ENCODE measurements at regions not wholly inside any gene's neighbourhood (a gene's known extent, or its start where the extent isn't known, plus 50 kb on each side); places are given as distances from the start of the nearest gene placed in this dataset.

DNA sequence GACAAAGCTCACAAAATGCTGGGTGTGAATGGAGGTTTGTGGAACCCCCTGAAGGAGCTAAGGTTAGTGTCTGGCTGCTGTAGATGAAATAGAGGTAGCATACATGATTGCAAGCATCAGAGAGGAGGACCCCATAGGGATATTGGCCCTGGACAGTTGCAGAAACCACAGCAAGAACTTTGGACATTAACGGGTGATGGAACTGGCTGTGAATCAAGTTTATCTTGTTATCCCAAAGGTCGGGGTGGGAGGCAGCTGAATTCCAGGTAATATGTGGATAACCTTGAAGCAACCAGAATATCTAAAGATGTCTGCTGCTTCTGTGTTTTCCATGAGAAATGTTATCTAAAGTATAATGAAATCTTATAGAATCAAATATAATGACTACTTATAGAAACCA is 447.7 kb downstream of the ZSWIM6 start:
- no peak overlapping the region for H3K27ac ChIP-seq (ENCODE audit: low read length)
- H3K36me3 ChIP-seq (ENCODE audit: insufficient read depth, low read depth, low read length) = no peaks in the 10 kb centered on the region
- H3K4me1 ChIP-seq (ENCODE audit: insufficient read depth, low read length) = no peaks in the 10 kb centered on the region
- no peak overlapping the region for H3K9ac ChIP-seq (ENCODE audit: low read depth, low read length)
- H3K4me3 ChIP-seq (ENCODE audit: low read length) = no peak overlapping the region
- no peaks in the 10 kb centered on the region for H3K9me3 ChIP-seq (ENCODE audit: insufficient read depth, low read depth, low read length)
- H3K27me3 ChIP-seq (ENCODE audit: insufficient read depth, low read length) = no peaks in the 10 kb centered on the region

DNA sequence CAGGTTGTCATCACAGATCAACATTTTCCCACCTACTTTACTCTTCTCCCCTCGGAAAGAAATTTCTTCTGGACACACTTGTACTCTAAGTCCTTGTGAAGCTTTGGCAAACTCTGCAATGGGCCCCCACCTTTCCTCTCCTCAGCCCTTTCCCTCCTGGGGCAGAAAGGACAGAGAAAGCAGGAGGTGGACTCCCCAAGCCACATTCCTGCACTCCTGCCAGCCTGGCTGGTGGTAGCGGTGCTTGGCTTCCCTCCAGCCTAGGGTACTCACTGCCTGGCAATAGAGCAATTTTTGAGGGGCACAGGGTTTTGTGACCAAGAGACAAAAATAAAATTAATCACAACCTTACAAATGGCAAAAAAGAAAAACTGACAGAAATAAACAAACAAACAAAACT is 451.4 kb downstream of the ZSWIM6 start:
- Histone ChIP-seq H3K9ac (ENCODE audit: low read depth, low read length) (no peak overlapping the region), H3K4me3 (ENCODE audit: low read length) (no peak overlapping the region), H3K9me3 (ENCODE audit: insufficient read depth, low read depth, low read length) (no peaks in the 10 kb centered on the region), H3K36me3 (ENCODE audit: insufficient read depth, low read depth, low read length) (no peaks in the 10 kb centered on the region), H3K27ac (ENCODE audit: low read length) (no peak overlapping the region), H3K27me3 (ENCODE audit: insufficient read depth, low read length) (no peaks in the 10 kb centered on the region), H3K4me1 (ENCODE audit: insufficient read depth, low read length) (no peaks in the 10 kb centered on the region)

DNA sequence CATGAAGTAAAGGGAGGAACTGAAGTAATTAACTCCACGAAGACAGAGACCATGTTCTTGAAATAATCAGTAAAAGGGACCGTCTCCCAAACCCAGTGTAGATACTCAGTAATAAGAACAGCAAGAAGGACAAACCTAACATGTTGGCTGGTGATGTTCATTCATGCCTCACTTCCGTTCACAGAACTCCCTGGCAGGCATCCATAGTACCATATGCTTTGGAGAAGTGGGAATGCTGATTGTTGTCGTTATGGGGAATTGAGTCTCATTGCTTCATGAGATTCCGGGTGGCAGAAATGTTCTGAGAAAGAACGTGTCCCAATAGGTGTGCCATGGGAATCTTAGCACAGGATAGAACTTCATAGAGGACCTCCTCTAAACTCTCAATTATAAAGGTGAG is 452.3 kb downstream of the ZSWIM6 start:
- no peaks in the 10 kb centered on the region for H3K27me3 ChIP-seq (ENCODE audit: insufficient read depth, low read length)
- no peaks in the 10 kb centered on the region for H3K9me3 ChIP-seq (ENCODE audit: insufficient read depth, low read depth, low read length)
- no peak overlapping the region for H3K27ac ChIP-seq (ENCODE audit: low read length)
- no peaks in the 10 kb centered on the region for H3K4me1 ChIP-seq (ENCODE audit: insufficient read depth, low read length)
- no peak overlapping the region for H3K9ac ChIP-seq (ENCODE audit: low read depth, low read length)
- H3K36me3 ChIP-seq (ENCODE audit: insufficient read depth, low read depth, low read length) = no peaks in the 10 kb centered on the region
- H3K4me3 ChIP-seq (ENCODE audit: low read length) = no peak overlapping the region

DNA sequence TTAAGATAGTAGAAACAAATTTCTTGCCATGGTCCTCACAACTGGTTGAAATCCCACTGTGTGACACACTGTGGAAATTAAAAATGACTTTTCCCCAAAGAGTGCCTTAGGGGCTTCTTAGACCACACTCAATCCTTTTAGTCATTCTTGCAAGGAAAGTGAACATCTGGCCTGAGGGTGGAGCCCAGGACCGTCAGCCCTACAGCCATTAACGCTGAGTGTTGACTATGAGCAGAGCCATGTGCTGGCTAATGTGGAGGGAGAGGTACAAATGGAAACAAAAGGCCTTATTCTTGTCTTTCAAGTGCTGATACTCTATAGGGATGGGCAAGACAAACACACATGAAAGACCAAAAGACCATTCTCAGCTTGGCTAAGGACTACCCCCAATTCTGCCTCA is 456.5 kb downstream of the ZSWIM6 start:
- H3K36me3 ChIP-seq (ENCODE audit: insufficient read depth, low read depth, low read length) = no peaks in the 10 kb centered on the region
- no peak overlapping the region for H3K4me3 ChIP-seq (ENCODE audit: low read length)
- no peak overlapping the region for H3K9ac ChIP-seq (ENCODE audit: low read depth, low read length)
- H3K27me3 ChIP-seq (ENCODE audit: insufficient read depth, low read length) = no peaks in the 10 kb centered on the region
- H3K27ac ChIP-seq (ENCODE audit: low read length) = no peak overlapping the region
- H3K9me3 ChIP-seq (ENCODE audit: insufficient read depth, low read depth, low read length) = no peaks in the 10 kb centered on the region
- H3K4me1 ChIP-seq (ENCODE audit: insufficient read depth, low read length) = no peaks in the 10 kb centered on the region

DNA sequence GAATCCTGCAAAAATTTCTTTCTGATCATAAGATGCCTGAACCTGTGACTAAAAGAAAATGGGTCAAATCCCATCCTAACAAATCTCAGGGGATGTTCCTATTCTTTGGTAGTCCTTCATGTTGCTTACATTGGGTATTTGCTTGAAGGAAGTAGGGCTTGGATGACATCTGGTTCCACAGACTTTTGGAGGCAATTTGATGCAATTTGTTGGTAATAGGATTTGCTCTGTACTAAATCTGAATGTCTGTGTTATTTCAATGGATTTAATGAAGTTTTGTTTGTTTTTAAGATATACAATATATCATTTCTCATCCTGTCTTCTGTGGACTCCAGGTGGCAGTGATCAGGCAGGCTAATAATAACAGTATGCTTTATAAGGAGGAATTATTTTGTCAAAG is 457.9 kb downstream of the ZSWIM6 start:
- Histone ChIP-seq H3K27ac (ENCODE audit: low read length) (no peak overlapping the region), H3K9me3 (ENCODE audit: insufficient read depth, low read depth, low read length) (no peaks in the 10 kb centered on the region), H3K9ac (ENCODE audit: low read depth, low read length) (no peak overlapping the region), H3K4me3 (ENCODE audit: low read length) (no peak overlapping the region), H3K27me3 (ENCODE audit: insufficient read depth, low read length) (no peaks in the 10 kb centered on the region), H3K36me3 (ENCODE audit: insufficient read depth, low read depth, low read length) (no peaks in the 10 kb centered on the region), H3K4me1 (ENCODE audit: insufficient read depth, low read length) (no peaks in the 10 kb centered on the region)

DNA sequence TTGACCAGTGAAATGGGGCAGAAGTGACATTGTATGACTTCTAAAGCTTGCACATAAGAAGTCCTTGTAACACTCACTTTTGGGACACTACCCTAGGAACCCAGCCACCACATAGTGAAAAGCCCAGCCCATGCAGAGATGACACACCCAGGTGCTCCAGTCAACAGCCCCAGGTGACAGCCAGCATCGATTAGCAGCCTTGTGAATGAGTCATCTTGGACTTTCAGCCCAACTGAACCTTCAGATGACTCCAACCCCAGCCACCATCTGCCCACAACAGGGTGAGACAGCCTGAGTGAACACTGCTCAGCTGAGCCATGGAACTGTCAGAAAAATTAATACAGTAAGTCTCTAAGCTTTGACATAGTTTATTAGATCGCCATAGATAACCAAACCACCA is 458.6 kb downstream of the ZSWIM6 start:
- Histone ChIP-seq H3K4me3 (ENCODE audit: low read length) (no peak overlapping the region), H3K36me3 (ENCODE audit: insufficient read depth, low read depth, low read length) (no peaks in the 10 kb centered on the region), H3K4me1 (ENCODE audit: insufficient read depth, low read length) (no peaks in the 10 kb centered on the region), H3K9ac (ENCODE audit: low read depth, low read length) (no peak overlapping the region), H3K27me3 (ENCODE audit: insufficient read depth, low read length) (no peaks in the 10 kb centered on the region), H3K27ac (ENCODE audit: low read length) (no peak overlapping the region), H3K9me3 (ENCODE audit: insufficient read depth, low read depth, low read length) (no peaks in the 10 kb centered on the region)

DNA sequence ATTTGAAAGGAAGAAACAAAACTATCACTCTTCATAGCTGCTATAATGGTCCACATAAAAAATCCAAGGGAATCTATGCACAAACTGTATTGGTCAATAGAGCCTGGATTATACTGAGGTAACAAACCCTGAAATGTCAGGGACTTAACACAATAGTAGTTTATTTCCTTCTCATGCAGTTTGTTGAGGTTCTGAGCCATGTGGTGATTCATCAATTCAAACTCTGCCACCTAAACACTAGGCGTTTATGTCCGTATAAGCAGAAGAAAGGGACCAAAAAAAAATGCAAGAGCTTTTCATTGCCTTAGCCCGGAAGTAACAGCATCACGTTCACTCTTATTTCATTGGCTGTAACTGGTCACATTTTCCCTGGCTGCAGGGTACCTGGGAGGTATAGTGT is 464.7 kb downstream of the ZSWIM6 start:
- Histone ChIP-seq H3K36me3 (ENCODE audit: insufficient read depth, low read depth, low read length) (no peaks in the 10 kb centered on the region), H3K9me3 (ENCODE audit: insufficient read depth, low read depth, low read length) (no peaks in the 10 kb centered on the region), H3K27ac (ENCODE audit: low read length) (no peak overlapping the region), H3K4me1 (ENCODE audit: insufficient read depth, low read length) (no peaks in the 10 kb centered on the region), H3K9ac (ENCODE audit: low read depth, low read length) (no peak overlapping the region), H3K27me3 (ENCODE audit: insufficient read depth, low read length) (no peaks in the 10 kb centered on the region), H3K4me3 (ENCODE audit: low read length) (no peak overlapping the region)

DNA sequence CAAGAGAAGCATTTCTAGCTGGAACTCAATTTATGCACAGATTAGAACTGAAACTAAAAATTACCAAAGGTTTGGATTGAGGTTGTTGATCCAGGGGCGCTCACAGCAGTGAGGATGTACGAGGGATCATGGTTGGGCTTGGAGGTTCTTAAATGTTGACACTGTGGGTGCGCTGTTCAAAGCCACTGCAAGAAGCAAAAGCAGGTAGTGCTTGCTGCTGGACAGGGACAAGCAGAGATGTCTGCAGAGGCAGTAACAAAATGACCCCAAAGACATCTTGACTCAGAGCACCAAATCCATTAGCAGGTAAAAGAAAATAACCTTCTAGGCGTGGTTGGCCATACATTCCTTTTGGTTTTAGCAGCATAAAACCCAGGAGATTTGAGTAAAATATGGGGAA is 468.4 kb downstream of the ZSWIM6 start:
- Histone ChIP-seq H3K9me3 (ENCODE audit: insufficient read depth, low read depth, low read length) (no peaks in the 10 kb centered on the region), H3K27ac (ENCODE audit: low read length) (no peak overlapping the region), H3K9ac (ENCODE audit: low read depth, low read length) (no peak overlapping the region), H3K36me3 (ENCODE audit: insufficient read depth, low read depth, low read length) (no peaks in the 10 kb centered on the region), H3K4me3 (ENCODE audit: low read length) (no peak overlapping the region), H3K27me3 (ENCODE audit: insufficient read depth, low read length) (no peaks in the 10 kb centered on the region), H3K4me1 (ENCODE audit: insufficient read depth, low read length) (no peaks in the 10 kb centered on the region)

DNA sequence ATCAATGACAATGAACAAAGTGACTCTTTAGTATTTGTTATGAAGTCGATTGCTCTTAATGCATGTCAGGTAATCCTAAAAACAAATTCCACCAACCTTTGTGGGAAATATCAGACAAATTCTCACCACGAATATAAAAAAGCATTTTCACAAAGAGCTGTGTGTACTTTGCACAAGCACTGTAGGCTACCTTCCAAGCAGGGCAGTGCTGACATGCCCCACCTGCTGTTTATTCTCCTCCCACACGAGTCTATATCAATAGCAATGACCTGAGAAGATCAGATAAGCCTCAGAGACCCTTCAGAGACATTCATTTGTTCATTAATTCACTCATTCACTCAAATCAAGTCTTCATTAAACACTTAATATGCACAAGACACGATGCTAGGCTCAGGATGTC is 469.1 kb downstream of the ZSWIM6 start:
- H3K27ac ChIP-seq (ENCODE audit: low read length) = no peak overlapping the region
- H3K27me3 ChIP-seq (ENCODE audit: insufficient read depth, low read length) = no peaks in the 10 kb centered on the region
- H3K4me1 ChIP-seq (ENCODE audit: insufficient read depth, low read length) = no peaks in the 10 kb centered on the region
- no peak overlapping the region for H3K4me3 ChIP-seq (ENCODE audit: low read length)
- no peaks in the 10 kb centered on the region for H3K36me3 ChIP-seq (ENCODE audit: insufficient read depth, low read depth, low read length)
- H3K9ac ChIP-seq (ENCODE audit: low read depth, low read length) = no peak overlapping the region
- no peaks in the 10 kb centered on the region for H3K9me3 ChIP-seq (ENCODE audit: insufficient read depth, low read depth, low read length)

DNA sequence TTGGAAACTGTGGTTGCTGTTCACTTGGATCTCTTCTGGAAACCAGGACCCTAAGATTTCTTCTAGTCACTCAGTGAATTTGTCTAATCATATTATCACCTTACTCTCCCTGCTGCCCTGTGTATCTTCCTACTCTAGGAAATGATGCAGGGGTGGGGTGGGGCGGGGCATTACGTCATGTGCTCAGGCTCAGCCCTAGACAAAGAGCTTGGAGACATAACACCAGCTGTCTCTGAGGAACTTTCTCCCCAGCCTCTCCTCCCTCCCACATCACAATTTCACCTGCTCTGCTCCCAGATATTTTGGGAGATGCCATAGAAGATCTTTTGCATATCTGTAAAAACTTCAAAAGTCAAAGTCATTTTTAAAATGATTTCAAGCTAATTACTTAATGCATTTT is 470.4 kb downstream of the ZSWIM6 start:
- H3K4me3 ChIP-seq (ENCODE audit: low read length) = no peak overlapping the region
- no peaks in the 10 kb centered on the region for H3K36me3 ChIP-seq (ENCODE audit: insufficient read depth, low read depth, low read length)
- no peak overlapping the region for H3K9ac ChIP-seq (ENCODE audit: low read depth, low read length)
- no peaks in the 10 kb centered on the region for H3K9me3 ChIP-seq (ENCODE audit: insufficient read depth, low read depth, low read length)
- no peaks in the 10 kb centered on the region for H3K4me1 ChIP-seq (ENCODE audit: insufficient read depth, low read length)
- H3K27me3 ChIP-seq (ENCODE audit: insufficient read depth, low read length) = no peaks in the 10 kb centered on the region
- no peak overlapping the region for H3K27ac ChIP-seq (ENCODE audit: low read length)

DNA sequence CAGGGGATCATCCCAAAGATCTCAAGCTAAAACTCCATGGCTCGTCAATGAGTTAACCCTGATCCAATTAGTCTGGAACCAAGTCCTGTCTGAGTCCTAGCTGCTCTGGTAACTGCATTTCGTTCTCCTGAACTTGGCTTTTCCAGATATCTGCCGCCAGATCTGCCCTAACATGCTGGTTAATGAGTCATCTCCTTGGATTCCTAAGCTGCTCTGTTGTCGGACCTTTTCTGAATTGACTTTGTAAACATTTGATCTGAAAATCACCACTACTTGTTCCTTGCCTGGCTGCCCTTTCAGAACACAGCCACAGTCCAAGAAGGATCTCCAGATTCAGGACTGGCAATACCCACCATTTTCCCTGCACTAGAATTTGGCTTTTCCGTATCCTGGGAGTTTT is 473.0 kb downstream of the ZSWIM6 start:
- no peaks in the 10 kb centered on the region for H3K36me3 ChIP-seq (ENCODE audit: insufficient read depth, low read depth, low read length)
- H3K27me3 ChIP-seq (ENCODE audit: insufficient read depth, low read length) = no peaks in the 10 kb centered on the region
- no peak overlapping the region for H3K9ac ChIP-seq (ENCODE audit: low read depth, low read length)
- H3K4me3 ChIP-seq (ENCODE audit: low read length) = no peak overlapping the region
- no peak overlapping the region for H3K27ac ChIP-seq (ENCODE audit: low read length)
- H3K4me1 ChIP-seq (ENCODE audit: insufficient read depth, low read length) = no peaks in the 10 kb centered on the region
- no peaks in the 10 kb centered on the region for H3K9me3 ChIP-seq (ENCODE audit: insufficient read depth, low read depth, low read length)

DNA sequence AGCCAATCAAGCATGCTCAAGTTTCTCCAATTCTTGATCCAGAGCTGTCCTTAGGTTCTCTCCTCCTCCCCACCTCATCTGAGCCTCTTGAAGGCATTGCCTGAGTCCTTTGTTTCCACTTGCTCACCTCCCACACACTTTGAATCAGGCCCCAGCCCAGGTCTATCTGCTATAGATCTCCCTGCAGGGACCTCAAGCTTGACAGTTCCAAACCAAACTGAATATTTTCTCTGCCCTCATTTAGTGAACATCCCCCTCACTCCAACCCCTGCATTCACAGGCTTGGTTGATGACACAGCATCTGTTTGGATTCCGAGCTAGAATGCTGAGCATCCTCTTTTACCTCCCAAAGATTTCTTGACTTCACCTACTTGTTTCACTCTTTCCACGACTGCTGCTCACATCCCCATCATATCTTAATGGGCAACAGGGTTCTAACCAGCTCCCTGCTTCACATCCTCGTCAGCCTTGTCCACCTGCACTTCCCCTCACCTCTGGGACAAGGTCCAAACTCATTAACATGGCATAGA is 474.5 kb downstream of the ZSWIM6 start:
- no peak overlapping the region for H3K4me3 ChIP-seq (ENCODE audit: low read length)
- no peak overlapping the region for H3K27ac ChIP-seq (ENCODE audit: low read length)
- H3K4me1 ChIP-seq (ENCODE audit: insufficient read depth, low read length) = no peaks in the 10 kb centered on the region
- no peak overlapping the region for H3K9ac ChIP-seq (ENCODE audit: low read depth, low read length)
- no peaks in the 10 kb centered on the region for H3K36me3 ChIP-seq (ENCODE audit: insufficient read depth, low read depth, low read length)
- no peaks in the 10 kb centered on the region for H3K9me3 ChIP-seq (ENCODE audit: insufficient read depth, low read depth, low read length)
- H3K27me3 ChIP-seq (ENCODE audit: insufficient read depth, low read length) = no peaks in the 10 kb centered on the region

DNA sequence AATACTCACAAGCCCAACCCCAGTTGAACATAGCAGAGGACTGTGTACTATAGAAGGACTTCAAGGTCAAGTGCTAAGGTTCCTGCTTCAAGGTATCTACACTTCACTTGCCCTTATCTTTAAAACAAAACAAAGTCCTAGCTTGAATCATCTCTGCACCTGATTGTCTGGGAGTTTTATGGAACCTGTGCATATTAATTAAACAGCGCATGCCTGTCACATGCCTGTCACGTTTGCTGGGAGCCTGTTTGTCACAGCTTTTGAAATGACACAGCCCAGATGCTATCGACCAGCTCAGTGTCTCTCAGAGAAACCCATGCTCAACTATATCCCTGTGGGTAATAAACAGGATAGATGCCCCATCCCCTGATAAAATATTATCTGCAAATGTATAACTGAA is 476.0 kb downstream of the ZSWIM6 start:
- Histone ChIP-seq H3K9me3 (ENCODE audit: insufficient read depth, low read depth, low read length) (no peaks in the 10 kb centered on the region), H3K27me3 (ENCODE audit: insufficient read depth, low read length) (no peaks in the 10 kb centered on the region), H3K27ac (ENCODE audit: low read length) (no peak overlapping the region), H3K9ac (ENCODE audit: low read depth, low read length) (no peak overlapping the region), H3K36me3 (ENCODE audit: insufficient read depth, low read depth, low read length) (no peaks in the 10 kb centered on the region), H3K4me3 (ENCODE audit: low read length) (no peak overlapping the region), H3K4me1 (ENCODE audit: insufficient read depth, low read length) (no peaks in the 10 kb centered on the region)

Measured in iPS-20b (cell line).